HEK293 (cell line): ENCODE measurements at regions not wholly inside any gene's neighbourhood (a gene's known extent, or its start where the extent isn't known, plus 50 kb on each side); places are given as distances from the start of the nearest gene placed in this dataset.
"Not testable (repeated sequence)": the region's sequence is repeated elsewhere in the genome, so short reads cannot be mapped to it uniquely, and the experiment has no call there.

Experiments
- CTCF ChIP-seq: fragments of 450-650 bp; formaldehyde crosslinking; IDR thresholded peaks from 2 replicates; pipeline ENCODE4 v1.5.1; 2016; ENCODE audit warnings: missing biosample characterization, missing genetic modification characterization
- YY1 ChIP-seq: fragments of 450-650 bp; formaldehyde crosslinking; IDR thresholded peaks from 2 replicates; pipeline ENCODE4 v1.5.1; 2018; ENCODE audit warnings: missing biosample characterization, missing genetic modification characterization
- ZBTB44 ChIP-seq: fragments of 450-650 bp; IDR thresholded peaks from 2 replicates; pipeline ENCODE4 v1.5.1; 2018; ENCODE audit warnings: missing biosample characterization, mild to moderate bottlenecking, missing genetic modification characterization
- ZBTB7A ChIP-seq: fragments of 450-650 bp; formaldehyde crosslinking; IDR thresholded peaks from 2 replicates; pipeline ENCODE4 v1.5.1; 2016; ENCODE audit warnings: low read depth, missing biosample characterization, missing genetic modification characterization
- ZNF324 ChIP-seq: fragments of 450-650 bp; formaldehyde crosslinking; IDR thresholded peaks from 2 replicates; pipeline ENCODE4 v1.5.1; 2016; ENCODE audit warnings: missing biosample characterization, missing genetic modification characterization
- ZNF544 ChIP-seq: fragments of 450-650 bp; formaldehyde crosslinking; IDR thresholded peaks from 2 replicates; pipeline ENCODE4 v1.5.0; 2017; ENCODE audit warnings: missing biosample characterization, missing genetic modification characterization
- ZNF629 ChIP-seq: fragments of 450-650 bp; formaldehyde crosslinking; IDR thresholded peaks from 2 replicates; pipeline ENCODE4 v1.5.1; 2017; ENCODE audit warnings: missing biosample characterization, missing genetic modification characterization
- TF ChIP-seq, protein P1 (sequence below): fragments of 450-650 bp; formaldehyde crosslinking; IDR thresholded peaks from 2 replicates; pipeline ENCODE4 v1.5.1; 2016; ENCODE audit warnings: missing biosample characterization, missing genetic modification characterization
- TF ChIP-seq, protein P2 (sequence below): fragments of 450-650 bp; formaldehyde crosslinking; IDR thresholded peaks from 2 replicates; pipeline ENCODE4 v1.5.1; 2016; ENCODE audit warnings: missing biosample characterization, missing genetic modification characterization

- TF ChIP-seq, protein P1, sequence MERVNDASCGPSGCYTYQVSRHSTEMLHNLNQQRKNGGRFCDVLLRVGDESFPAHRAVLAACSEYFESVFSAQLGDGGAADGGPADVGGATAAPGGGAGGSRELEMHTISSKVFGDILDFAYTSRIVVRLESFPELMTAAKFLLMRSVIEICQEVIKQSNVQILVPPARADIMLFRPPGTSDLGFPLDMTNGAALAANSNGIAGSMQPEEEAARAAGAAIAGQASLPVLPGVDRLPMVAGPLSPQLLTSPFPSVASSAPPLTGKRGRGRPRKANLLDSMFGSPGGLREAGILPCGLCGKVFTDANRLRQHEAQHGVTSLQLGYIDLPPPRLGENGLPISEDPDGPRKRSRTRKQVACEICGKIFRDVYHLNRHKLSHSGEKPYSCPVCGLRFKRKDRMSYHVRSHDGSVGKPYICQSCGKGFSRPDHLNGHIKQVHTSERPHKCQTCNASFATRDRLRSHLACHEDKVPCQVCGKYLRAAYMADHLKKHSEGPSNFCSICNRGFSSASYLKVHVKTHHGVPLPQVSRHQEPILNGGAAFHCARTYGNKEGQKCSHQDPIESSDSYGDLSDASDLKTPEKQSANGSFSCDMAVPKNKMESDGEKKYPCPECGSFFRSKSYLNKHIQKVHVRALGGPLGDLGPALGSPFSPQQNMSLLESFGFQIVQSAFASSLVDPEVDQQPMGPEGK (tag by site-specific recombination) = not testable (repeated sequence)
- not testable (repeated sequence) for TF ChIP-seq ZBTB7A (tag by site-specific recombination); YY1 (tag by site-specific recombination); CTCF; ZNF544 (tag by site-specific recombination); ZNF324 (tag by site-specific recombination); ZNF629 (tag by site-specific recombination); ZBTB44
- TF ChIP-seq, protein P2, sequence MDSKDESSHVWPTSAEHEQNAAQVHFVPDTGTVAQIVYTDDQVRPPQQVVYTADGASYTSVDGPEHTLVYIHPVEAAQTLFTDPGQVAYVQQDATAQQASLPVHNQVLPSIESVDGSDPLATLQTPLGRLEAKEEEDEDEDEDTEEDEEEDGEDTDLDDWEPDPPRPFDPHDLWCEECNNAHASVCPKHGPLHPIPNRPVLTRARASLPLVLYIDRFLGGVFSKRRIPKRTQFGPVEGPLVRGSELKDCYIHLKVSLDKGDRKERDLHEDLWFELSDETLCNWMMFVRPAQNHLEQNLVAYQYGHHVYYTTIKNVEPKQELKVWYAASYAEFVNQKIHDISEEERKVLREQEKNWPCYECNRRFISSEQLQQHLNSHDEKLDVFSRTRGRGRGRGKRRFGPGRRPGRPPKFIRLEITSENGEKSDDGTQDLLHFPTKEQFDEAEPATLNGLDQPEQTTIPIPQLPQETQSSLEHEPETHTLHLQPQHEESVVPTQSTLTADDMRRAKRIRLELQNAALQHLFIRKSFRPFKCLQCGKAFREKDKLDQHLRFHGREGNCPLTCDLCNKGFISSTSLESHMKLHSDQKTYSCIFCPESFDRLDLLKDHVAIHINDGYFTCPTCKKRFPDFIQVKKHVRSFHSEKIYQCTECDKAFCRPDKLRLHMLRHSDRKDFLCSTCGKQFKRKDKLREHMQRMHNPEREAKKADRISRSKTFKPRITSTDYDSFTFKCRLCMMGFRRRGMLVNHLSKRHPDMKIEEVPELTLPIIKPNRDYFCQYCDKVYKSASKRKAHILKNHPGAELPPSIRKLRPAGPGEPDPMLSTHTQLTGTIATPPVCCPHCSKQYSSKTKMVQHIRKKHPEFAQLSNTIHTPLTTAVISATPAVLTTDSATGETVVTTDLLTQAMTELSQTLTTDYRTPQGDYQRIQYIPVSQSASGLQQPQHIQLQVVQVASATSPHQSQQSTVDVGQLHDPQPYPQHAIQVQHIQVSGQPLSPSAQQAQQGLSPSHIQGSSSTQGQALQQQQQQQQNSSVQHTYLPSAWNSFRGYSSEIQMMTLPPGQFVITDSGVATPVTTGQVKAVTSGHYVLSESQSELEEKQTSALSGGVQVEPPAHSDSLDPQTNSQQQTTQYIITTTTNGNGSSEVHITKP (tag by site-specific recombination) = not testable (repeated sequence)
These were observed 785.8 kb upstream of the DDX18 start for GRCh38 chr2:117028708-117029107.
